Heart left ventricle (tissue), 16 donors: ENCODE measurements at regions not wholly inside any gene's neighbourhood (a gene's known extent, or its start where the extent isn't known, plus 50 kb on each side); places are given as distances from the start of the nearest gene placed in this dataset.

ENCODE experiments used
- ATAC-seq, 4 donors: fragments of 200-7000 bp; cut with Tn5 transposase; one replicate each; pipeline ENCODE4 v1.9.1; 2020 to 2022; ENCODE audit warnings: moderate library complexity in 4 of 4, mild to moderate bottlenecking in 3 of 4, moderate number of reproducible peaks in 1 of 4
- DNase-seq, 5 donors: peaks; one replicate each; pipeline ENCODE4 v3.0.0-alpha.2; 2020
- H3K27ac ChIP-seq, 12 donors: fragments of 200-600 bp; sonication (generic) in 4 of 12; one replicate each; pipeline versions ENCODE4 v1.5.0 to v1.8.0; 2016 to 2022; ENCODE audit warnings: mild to moderate bottlenecking in 2 of 12
- H3K27me3 ChIP-seq, 9 donors: fragments of 200-600 bp; sonication (generic) in 2 of 9; one replicate each; pipeline versions ENCODE4 v1.5.1 to v1.8.0; 2016 to 2022; ENCODE audit warnings: mild to moderate bottlenecking in 3 of 9
- H3K36me3 ChIP-seq, 9 donors: fragments of 200-600 bp; sonication (generic) in 2 of 9; one replicate each; pipeline versions ENCODE4 v1.5.0 to v1.8.0; 2018 to 2022; ENCODE audit warnings: mild to moderate bottlenecking in 2 of 9
- H3K4me1 ChIP-seq, 12 donors: fragments of 200-600 bp; sonication (generic) in 4 of 12; one replicate each; pipeline versions ENCODE4 v1.5.0 to v1.8.0; 2016 to 2022; ENCODE audit warnings: mild to moderate bottlenecking in 3 of 12
- H3K4me3 ChIP-seq, 12 donors: fragments of 200-600 bp; sonication (generic) in 4 of 12; one replicate each; pipeline versions ENCODE4 v1.5.0 to v1.8.0; 2017 to 2022; ENCODE audit warnings: mild to moderate bottlenecking in 9 of 12, moderate library complexity in 4 of 12
- H3K9me3 ChIP-seq, 12 donors: fragments of 200-600 bp; sonication (generic) in 4 of 12; one replicate each; pipeline versions ENCODE4 v1.5.0 to v1.8.0; 2016 to 2022; ENCODE audit warnings: mild to moderate bottlenecking in 1 of 12
- POLR2A ChIP-seq, 2 donors: fragments of 450-650 bp; IDR thresholded peaks; one replicate each; pipeline ENCODE4 v1.6.1; 2017; ENCODE audit warnings: antibody characterized with exemption in 2 of 2, mild to moderate bottlenecking in 2 of 2, moderate library complexity in 2 of 2
- WGBS, 4 donors: extraction: QIAGEN DNeasy Blood & Tissue Kit in 2 of 4; methylation state at CpG; one replicate each; pipeline versions ENCODE4 v1.1.5 to v1.1.7; 2013 to 2018; 5-methylcytosine and 5-hydroxymethylcytosine counted together
- intact Hi-C, 10 donors: fragments of 100-400 bp; cut with DNase I; formaldehyde crosslinking; loops; one replicate each; pipeline versions ENCODE4 v1.11.1 to v1.14.2; 2022
- TF ChIP-seq, protein P1 (sequence below), 12 donors: fragments of 200-600 bp; sonication (generic) in 4 of 12; IDR thresholded peaks; one replicate each; pipeline versions ENCODE4 v1.5.0 to v1.8.0; 2018 to 2022; ENCODE audit warnings: antibody characterized with exemption in 12 of 12, mild to moderate bottlenecking in 5 of 12
- donor health status: ischemic (EF 13 %, LVEDD 7.1; RV severe dilation, severe dysfunction).
- donor health status: healthy with polysubstance abuse.
- donor health status: DM: no; HTN: yes; CAD: no.
- donor health status: DM: no; HTN: no; CAD: no.
- donor health status: ischemic (EF 25% LVEDD 6.9; RV normal size, moderate dysfunction).
- donor health status: ischemic (EF 25% LVEDD 5.7; RV mildly dilated, moderate dysfunction).
- donor health status: healthy.
- donor health status: DM: yes; HTN: yes; CAD: no.
- donor health status: ischemic (EF 35%, LVEDD 5.7; RV mildly dilated, moderate dysfunction).
- donor health status: nonischemic (EF 11% LVEDD 7.7; RV severe dilation, severe dysfunction).
- donor health status: DM: yes; HTN: yes; CAD: no.
- donor health status: PGD.
- donor health status: ischemic (EF 29% LVEDD 5.4; RV normal size, mild dysfunction).
- donor health status: nonischemic (EF 23%, LVEDD 6.1; RV moderate dilation, normal function).

DNA sequence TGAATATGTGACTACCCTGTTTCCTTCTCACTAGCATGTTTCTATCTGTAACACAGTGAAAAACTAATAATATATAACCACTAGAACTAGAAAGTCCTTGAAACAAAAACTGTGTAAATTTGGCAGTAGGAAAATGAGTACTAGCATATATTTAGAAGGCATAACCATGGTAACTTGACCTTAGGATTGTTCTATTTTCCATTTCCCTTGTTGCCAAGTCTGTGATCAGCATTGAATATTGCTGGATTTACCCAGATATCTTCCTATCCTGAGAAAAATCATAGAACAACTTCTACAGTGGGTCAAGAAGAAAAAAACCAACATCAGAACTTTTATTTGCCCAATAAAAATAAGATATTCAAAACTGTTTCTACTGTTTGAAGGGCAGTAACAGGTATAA lies 563.9 kb upstream of the NRXN1 start:
- no peak for ATAC-seq
- Histone ChIP-seq H3K4me1 (no peaks in the 10 kb centered on the region), H3K4me3 (no peak overlapping the region)

GRCh38 chr2:51581636-51582267 lies 549.8 kb upstream of the NRXN1 start:
- Histone ChIP-seq H3K4me1 (no peaks in the 10 kb centered on the region), H3K36me3 (no peaks in the 10 kb centered on the region), H3K9me3 (peaks cover 0 to 5% (median 0%) of the 10 kb centered on the region in 12 donors), H3K27ac (no peak overlapping the region), H3K27me3 (no peaks in the 10 kb centered on the region), H3K4me3 (no peak overlapping the region)
- no peak for DNase-seq
- intact Hi-C loops: no loop called here
- TF ChIP-seq POLR2A (IDR thresholded peaks at IDR 0.05): no peak
- TF ChIP-seq, protein P1, sequence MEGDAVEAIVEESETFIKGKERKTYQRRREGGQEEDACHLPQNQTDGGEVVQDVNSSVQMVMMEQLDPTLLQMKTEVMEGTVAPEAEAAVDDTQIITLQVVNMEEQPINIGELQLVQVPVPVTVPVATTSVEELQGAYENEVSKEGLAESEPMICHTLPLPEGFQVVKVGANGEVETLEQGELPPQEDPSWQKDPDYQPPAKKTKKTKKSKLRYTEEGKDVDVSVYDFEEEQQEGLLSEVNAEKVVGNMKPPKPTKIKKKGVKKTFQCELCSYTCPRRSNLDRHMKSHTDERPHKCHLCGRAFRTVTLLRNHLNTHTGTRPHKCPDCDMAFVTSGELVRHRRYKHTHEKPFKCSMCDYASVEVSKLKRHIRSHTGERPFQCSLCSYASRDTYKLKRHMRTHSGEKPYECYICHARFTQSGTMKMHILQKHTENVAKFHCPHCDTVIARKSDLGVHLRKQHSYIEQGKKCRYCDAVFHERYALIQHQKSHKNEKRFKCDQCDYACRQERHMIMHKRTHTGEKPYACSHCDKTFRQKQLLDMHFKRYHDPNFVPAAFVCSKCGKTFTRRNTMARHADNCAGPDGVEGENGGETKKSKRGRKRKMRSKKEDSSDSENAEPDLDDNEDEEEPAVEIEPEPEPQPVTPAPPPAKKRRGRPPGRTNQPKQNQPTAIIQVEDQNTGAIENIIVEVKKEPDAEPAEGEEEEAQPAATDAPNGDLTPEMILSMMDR (IDR thresholded peaks at IDR 0.05): no peak
- no peak for ATAC-seq
- WGBS, 4 donors: 90 to 93% (median 92%) methylated on average over 21 to 22 of the region's 22 CpGs

More for the DNA sequence above, 563.9 kb upstream of the NRXN1 start:
- Histone ChIP-seq H3K36me3 (no peaks in the 10 kb centered on the region), H3K27me3 (no peaks in the 10 kb centered on the region), H3K9me3 (peaks cover 0 to 9% (median 0%) of the 10 kb centered on the region in 12 donors), H3K27ac (no peak overlapping the region)
- DNase-seq: no peak
- intact Hi-C loops: no loop called here
- TF ChIP-seq POLR2A (IDR thresholded peaks at IDR 0.05): no peak
- TF ChIP-seq, protein P1 (IDR thresholded peaks at IDR 0.05): no peak

GRCh38 chr2:51579412-51579811 lies 547.5 kb upstream of the NRXN1 start:
- no peak for DNase-seq
- H3K27me3 ChIP-seq: no peaks in the 10 kb centered on the region
- intact Hi-C loops: no loop called here
- ATAC-seq: no peak
- H3K4me1 ChIP-seq: no peaks in the 10 kb centered on the region
- H3K27ac ChIP-seq: no peak overlapping the region
- TF ChIP-seq, protein P1 (IDR thresholded peaks at IDR 0.05): no peak
- no peak for TF ChIP-seq POLR2A (IDR thresholded peaks at IDR 0.05)
- no peaks in the 10 kb centered on the region for H3K36me3 ChIP-seq
- WGBS, 4 donors: 85 to 97% (median 92%) methylated on average over 1 of the region's 1 CpG
- peaks cover 0 to 4% (median 0%) of the 10 kb centered on the region in 12 donors for H3K9me3 ChIP-seq
- no peak overlapping the region for H3K4me3 ChIP-seq

- ATAC-seq (no peak), DNase-seq (no peak)
- Histone ChIP-seq H3K9me3 (peaks cover 0 to 3% (median 0%) of the 10 kb centered on the region in 12 donors), H3K27ac (no peak overlapping the region), H3K4me1 (no peaks in the 10 kb centered on the region), H3K4me3 (no peak overlapping the region), H3K36me3 (no peaks in the 10 kb centered on the region), H3K27me3 (no peaks in the 10 kb centered on the region)
- TF ChIP-seq, protein P1 (IDR thresholded peaks at IDR 0.05): no peak
- no peak for TF ChIP-seq POLR2A (IDR thresholded peaks at IDR 0.05)
- 69 to 81% (median 79%) methylated on average over 1 of the region's 1 CpG for WGBS, 4 donors
- intact Hi-C loops: no loop called here
Measured at GRCh38 chr2:51575181-51575580, 543.2 kb upstream of the NRXN1 start.
